T47D (cell line): ENCODE measurements at regions not wholly inside any gene's neighbourhood (a gene's known extent, or its start where the extent isn't known, plus 50 kb on each side); places are given as distances from the start of the nearest gene placed in this dataset.

Experiments used
- DNase-seq, 2 experiments: peaks; one replicate each; pipeline versions ENCODE4 v3.0.0 to v3.0.0-alpha.2; 2011 to 2012; ENCODE audit warnings: low read depth in 1 of 2, low spot score in 1 of 2
- JUND ChIP-seq: IDR thresholded peaks from 2 replicates; pipeline ENCODE4 v1.6.1; 2012; ENCODE audit warnings: low read depth
- in situ Hi-C: cut with HindIII; loops from 2 replicates; pipeline ENCODE4 v1.10.0; 2016; ENCODE audit warnings: low sequenced_read_pairs, low pct_unique_long_range_greater_than_20kb

- in situ Hi-C loops, result no loop called here
- DNase-seq, result no peak
- TF ChIP-seq JUND, result no peak
These were observed 125.3 kb upstream of the PWP1 start for GRCh38 chr12:107560165-107560898.

- no peak for TF ChIP-seq JUND
- peak in 1 of 2 experiments; percentile 26 for DNase-seq
- in situ Hi-C loops, result no loop called here
These were observed 124.7 kb upstream of the PWP1 start for GRCh38 chr12:107560899-107561285.

- peak; percentile 30 to 70 for DNase-seq
- no peak for TF ChIP-seq JUND
- in situ Hi-C loops, result no loop called here
These were observed 120.7 kb upstream of the PWP1 start for GRCh38 chr12:107564946-107565345.

GRCh38 chr12:107565551-107565950 is 120.0 kb upstream of the PWP1 start:
- TF ChIP-seq JUND, result no peak
- no peak for DNase-seq
- in situ Hi-C loops, result no loop called here

GRCh38 chr12:107567876-107568619 is 117.6 kb upstream of the PWP1 start:
- no peak for TF ChIP-seq JUND
- no peak for DNase-seq
- in situ Hi-C loops, result no loop called here

- in situ Hi-C loops, result no loop called here
- DNase-seq, result no peak
- TF ChIP-seq JUND, result no peak
These were observed 116.9 kb upstream of the PWP1 start for GRCh38 chr12:107568718-107569117.

GRCh38 chr12:107570721-107571120 is 114.9 kb upstream of the PWP1 start:
- no peak for DNase-seq
- no peak for TF ChIP-seq JUND
- in situ Hi-C loops, result no loop called here

- in situ Hi-C loops, result no loop called here
- no peak for DNase-seq
- no peak for TF ChIP-seq JUND
These were observed 114.1 kb upstream of the PWP1 start for GRCh38 chr12:107571492-107571891.

- DNase-seq, result no peak
- in situ Hi-C loops, result no loop called here
- TF ChIP-seq JUND, result no peak
These were observed 110.9 kb upstream of the PWP1 start for GRCh38 chr12:107574691-107575090.

GRCh38 chr12:107580750-107581618 is 104.6 kb upstream of the PWP1 start:
- no peak for TF ChIP-seq JUND
- DNase-seq, result no peak
- in situ Hi-C loops, result no loop called here

GRCh38 chr12:107581619-107582015 is 104.0 kb upstream of the PWP1 start:
- TF ChIP-seq JUND, result no peak
- no peak for DNase-seq
- in situ Hi-C loops, result no loop called here

- TF ChIP-seq JUND, result no peak
- in situ Hi-C loops, result no loop called here
- no peak for DNase-seq
These were observed 102.0 kb upstream of the PWP1 start for GRCh38 chr12:107583551-107583950.

- in situ Hi-C loops, result no loop called here
- TF ChIP-seq JUND, result no peak
- no peak for DNase-seq
These were observed 101.0 kb upstream of the PWP1 start for GRCh38 chr12:107584563-107584962.
